HG02943 (cell line): ENCODE measurements at regions not wholly inside any gene's neighbourhood (a gene's known extent, or its start where the extent isn't known, plus 50 kb on each side); places are given as distances from the start of the nearest gene placed in this dataset.

Source experiments
- ATAC-seq: cut with Tn5 transposase; IDR thresholded peaks from one replicate; pipeline ENCODE4 v1.9.1; 2021; ENCODE audit warnings: mild to moderate bottlenecking, low read depth, moderate library complexity; ENCODE audit not compliant: unreplicated experiment

DNA sequence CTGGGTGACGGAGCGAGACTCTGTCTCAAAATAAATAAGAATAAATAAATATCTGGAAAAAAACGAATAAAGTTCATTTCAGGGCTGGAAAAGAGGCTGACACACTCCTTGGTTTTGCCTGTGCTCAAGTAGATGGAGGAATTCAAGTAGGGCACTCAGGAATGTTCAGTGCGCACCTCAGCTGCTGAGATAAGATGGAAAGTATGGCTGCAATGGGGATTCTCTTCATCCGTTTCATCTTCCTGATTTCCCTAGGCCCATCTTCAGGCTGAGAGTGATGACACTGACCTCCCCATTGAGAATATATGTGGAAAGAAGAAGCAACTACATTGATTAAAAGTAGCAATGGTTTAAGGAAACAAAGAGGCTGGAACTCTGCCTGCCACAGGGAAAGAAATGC is 130.5 kb upstream of the ZNF644 start:
- no peak for ATAC-seq

DNA sequence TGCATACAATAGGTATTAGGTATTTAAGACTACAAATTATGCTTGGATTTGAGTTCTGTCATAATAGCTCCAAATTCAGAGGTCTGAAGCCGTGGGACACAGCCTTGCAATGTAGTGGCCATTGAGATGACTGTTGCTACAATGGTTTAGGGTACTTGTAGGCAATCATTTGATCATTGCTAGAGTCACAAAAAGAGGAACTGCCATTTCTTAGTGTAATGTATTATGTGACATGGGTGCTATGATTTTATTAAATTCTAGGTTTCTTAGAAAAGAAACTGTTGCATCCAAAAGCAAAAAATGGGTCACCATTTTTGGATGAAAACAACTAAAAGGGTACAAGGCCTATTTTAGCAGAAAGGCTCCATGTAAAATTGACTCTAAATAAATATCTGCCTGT is 129.9 kb upstream of the ZNF644 start:
- ATAC-seq, result no peak

- ATAC-seq, result no peak
Observed at GRCh38 chr1:91148641-91149069, 126.8 kb upstream of the ZNF644 start.

DNA sequence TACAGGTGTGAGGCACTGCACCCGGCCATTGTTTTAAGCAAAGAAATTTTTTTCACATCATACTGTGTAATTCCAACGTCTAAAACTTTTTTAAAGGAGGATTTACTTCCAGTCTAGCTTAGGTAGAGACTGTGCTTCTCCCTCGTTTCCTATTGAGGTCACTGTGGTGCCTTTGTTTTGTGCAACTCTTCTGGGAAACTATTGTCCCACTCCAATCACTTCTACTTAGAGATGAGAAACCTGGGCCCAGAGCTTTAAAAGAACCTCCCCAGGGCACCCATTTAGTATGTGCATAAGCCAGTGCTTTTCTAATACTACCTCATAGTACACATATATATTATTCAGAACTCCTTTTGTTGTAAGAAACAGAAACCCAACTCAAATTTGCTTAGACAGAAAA is 120.0 kb upstream of the ZNF644 start:
- ATAC-seq, result no peak

- no peak for ATAC-seq
Observed at GRCh38 chr1:91138959-91139358, 117.1 kb upstream of the ZNF644 start.

GRCh38 chr1:91137173-91137852 is 115.5 kb upstream of the ZNF644 start:
- no peak for ATAC-seq

GRCh38 chr1:91135799-91136198 is 114.0 kb upstream of the ZNF644 start:
- ATAC-seq, result no peak

DNA sequence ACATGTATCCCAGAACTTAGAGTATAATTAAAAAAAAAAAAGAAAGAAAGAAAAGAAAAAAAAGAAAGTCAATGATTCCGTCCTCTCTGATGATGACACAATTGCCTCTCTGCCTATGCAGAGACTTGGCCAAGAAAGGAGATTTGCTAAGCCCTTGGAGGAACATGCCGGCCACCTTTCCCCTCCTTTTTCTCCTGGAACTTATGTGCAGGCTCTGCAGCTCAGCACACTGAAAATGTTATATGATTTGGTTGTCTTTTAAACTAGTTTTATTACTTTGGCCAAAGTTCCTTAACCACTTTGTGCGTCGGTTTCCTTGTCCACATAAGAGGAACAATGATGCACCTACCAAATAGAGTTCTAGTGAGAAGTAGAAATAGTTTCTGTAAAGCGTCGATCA is 111.4 kb upstream of the ZNF644 start:
- no peak for ATAC-seq

GRCh38 chr1:91130256-91130985 is 108.6 kb upstream of the ZNF644 start:
- ATAC-seq, result no peak

DNA sequence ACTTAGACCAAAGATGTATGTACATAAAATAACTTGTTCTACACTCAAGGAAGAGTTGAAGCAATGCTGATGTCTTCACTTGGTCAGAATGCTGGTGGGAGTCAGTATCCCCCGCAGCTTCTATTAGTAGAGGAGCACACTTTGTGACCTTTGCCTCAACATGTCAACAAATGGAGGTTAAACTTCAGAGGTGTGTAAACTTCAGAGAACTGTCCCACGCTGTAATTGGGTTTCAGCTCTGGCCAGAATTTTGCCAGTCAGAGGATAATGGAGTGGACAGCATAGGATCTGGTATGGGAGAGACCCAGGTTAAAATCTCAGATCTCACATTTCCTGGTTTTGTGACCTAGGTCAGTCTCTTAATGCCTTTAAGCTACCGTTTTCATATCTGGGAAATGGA is 107.6 kb upstream of the ZNF644 start:
- ATAC-seq, result no peak

- no peak for ATAC-seq
Observed at GRCh38 chr1:91129017-91129416, 107.2 kb upstream of the ZNF644 start.

GRCh38 chr1:91124989-91125417 is 103.2 kb upstream of the ZNF644 start:
- no peak for ATAC-seq

DNA sequence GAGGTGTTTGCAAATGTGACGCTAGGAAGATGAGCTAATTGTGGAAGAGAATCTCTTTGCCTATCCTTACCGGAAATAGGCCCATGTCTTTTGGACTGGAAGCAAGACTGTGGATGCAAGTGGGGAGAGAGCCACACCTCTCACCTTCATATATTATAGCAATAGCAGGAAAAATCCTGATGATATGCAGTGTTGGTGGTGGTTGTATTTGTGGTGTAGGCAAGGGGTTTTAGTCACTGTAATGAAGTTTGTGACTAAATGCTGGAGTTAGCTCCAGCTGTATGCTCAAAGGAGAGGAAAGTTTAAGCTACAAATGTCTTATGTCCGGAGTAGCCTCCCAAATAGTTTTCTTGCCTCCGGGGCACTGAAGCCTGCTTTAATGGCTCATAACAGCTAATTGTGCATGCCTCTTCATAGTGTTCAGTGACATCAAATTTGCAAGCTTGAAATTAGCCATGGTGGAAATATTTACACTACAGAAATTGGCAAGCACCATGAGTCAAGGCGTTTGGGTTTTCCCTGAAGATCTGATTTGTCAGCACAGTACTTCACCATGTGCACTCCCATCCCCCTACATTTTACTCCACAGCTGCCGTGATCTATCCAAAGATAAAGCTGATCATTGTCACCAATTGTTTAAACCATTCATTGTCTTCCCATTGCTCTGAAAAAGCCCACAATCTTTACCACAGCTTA is 102.6 kb upstream of the ZNF644 start:
- no peak for ATAC-seq

DNA sequence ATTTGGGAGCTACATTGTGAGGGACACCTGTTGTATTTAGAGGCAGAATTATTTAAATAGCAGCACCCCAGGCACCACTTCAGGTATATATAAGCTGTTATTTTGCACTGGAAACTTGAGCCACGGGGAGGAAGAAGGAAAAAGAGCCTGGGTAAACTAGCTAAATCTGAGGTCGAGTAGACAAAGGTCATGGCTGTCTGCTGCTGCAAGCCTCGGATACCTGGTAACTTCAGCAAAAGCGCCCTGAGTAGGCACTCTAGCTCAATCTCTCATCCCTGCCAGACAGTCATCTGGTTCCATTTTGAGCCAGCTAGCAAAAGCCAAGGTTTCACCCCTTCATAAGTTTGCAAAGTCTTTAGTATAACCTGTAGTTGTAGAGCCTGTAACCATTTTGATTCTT is 101.9 kb upstream of the ZNF644 start:
- no peak for ATAC-seq

GRCh38 chr1:91123319-91123718 is 101.5 kb upstream of the ZNF644 start:
- ATAC-seq, result no peak

GRCh38 chr1:91122106-91122717 is 100.4 kb upstream of the ZNF644 start:
- no peak for ATAC-seq

DNA sequence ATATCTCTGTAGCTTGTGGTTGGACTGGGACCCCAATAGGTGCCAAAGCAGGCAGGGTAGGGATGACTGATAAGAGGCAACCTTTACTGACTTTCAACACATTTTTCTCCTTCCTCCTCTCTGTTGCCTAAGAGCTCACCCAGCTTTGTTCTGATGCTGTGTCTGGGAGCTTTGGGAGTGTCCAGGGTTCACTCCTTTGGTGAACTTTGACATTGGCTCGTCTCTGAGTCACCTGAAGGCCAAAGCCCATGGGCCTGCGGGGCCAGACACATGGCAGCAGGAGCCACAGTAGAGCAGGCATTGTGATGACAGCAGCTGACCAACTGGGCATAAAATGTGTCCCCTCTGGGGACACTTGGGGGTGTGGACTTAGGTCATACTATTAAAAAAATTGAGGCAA is 99.5 kb upstream of the ZNF644 start:
- no peak for ATAC-seq

DNA sequence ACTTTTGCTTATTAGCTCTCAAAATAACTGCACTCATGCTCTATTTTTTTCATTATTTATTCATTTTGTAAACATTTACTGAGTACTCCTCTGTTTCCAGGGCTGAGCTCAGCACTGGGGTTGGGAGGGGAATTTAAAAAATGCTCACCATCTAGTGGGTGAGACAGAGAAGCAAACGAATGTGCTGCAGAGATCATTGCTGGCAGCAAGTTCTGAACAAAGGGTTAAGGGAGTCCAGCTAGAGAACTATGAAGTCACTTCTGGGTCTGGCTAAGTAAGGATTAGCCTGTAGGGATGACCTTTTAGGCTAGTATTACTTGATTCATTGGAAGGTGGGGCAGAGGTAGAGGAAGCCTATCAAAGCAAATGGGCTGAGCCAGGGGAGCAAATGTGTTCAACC is 99.1 kb upstream of the ZNF644 start:
- no peak for ATAC-seq

DNA sequence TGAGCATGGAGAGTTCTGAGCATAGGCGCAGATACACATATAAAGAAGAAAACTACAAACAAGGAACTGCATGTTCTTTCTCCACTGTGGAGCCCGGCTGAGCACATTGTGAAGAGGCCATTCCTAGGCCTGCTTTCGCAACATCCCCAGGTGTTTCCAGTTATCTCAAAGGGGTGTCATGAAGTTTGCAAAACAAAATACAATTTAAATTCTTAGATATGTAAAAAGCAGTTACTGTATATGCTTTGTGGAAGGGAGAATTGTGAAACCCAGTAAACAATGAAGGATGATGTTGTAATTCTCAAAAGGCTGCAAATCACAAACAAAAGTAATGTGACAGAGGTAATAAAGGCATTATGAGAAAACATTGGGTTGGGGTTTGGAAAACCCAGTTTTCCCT is 98.6 kb upstream of the ZNF644 start:
- no peak for ATAC-seq

GRCh38 chr1:91104712-91105111 is 82.9 kb upstream of the ZNF644 start:
- ATAC-seq, result no peak

DNA sequence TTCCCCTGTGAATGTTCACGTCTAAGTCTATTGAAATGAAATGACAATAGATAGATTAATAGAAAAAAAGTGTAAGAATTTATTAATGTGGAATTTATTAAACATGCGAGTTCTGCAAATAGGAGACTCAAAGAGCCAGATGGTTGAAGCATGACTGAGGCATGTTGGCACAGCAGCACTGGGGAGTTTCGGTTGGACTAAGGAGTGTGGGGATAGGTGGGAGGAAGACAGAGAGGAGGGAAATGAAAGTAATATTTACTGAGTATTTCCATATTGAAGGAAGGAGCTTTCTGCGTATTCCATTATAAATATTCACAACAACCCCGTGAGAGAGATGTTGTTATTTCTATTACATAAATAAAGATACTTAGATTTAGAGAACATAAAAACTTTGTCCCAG is 79.5 kb upstream of the ZNF644 start:
- ATAC-seq, result no peak
